OCI-LY3 (cell line): ENCODE measurements at regions not wholly inside any gene's neighbourhood (a gene's known extent, or its start where the extent isn't known, plus 50 kb on each side); places are given as distances from the start of the nearest gene placed in this dataset.

ENCODE experiments used
- H2AFZ ChIP-seq: fragments of 200-600, 300-600 bp; shearing (Covaris generic); 2 replicates; pipeline ENCODE4 v1.6.0; 2014; ENCODE audit warnings: antibody characterized with exemption, low read depth, low read length
- H3K27ac ChIP-seq: fragments of 200-600, 300-600 bp; sonication (generic); 2 replicates; pipeline ENCODE4 v1.5.1; 2014; ENCODE audit warnings: mild to moderate bottlenecking, low read length, moderate library complexity, mixed read lengths
- H3K27me3 ChIP-seq: fragments of 200-600, 300-600 bp; sonication (generic); 2 replicates; pipeline ENCODE4 v1.6.1; 2014; ENCODE audit warnings: low read depth, low read length, mixed read lengths
- H3K36me3 ChIP-seq: fragments of 200-600, 300-600 bp; sonication (generic); replicated peaks from 2 replicates; pipeline ENCODE3; 2014; ENCODE audit warnings: low read depth, low read length, mixed read lengths
- H3K4me1 ChIP-seq: fragments of 300-600, 200-600 bp; sonication (generic); 2 replicates; pipeline ENCODE4 v1.6.1; 2014; ENCODE audit warnings: low read length, mixed read lengths
- H3K4me2 ChIP-seq: fragments of 200-600, 300-600 bp; sonication (generic); 2 replicates; pipeline ENCODE4 v1.6.1; 2014; ENCODE audit warnings: low read length, mixed read lengths
- H3K4me3 ChIP-seq: fragments of 300-600, 200-600 bp; sonication (generic); 2 replicates; pipeline ENCODE4 v1.5.1; 2014; ENCODE audit warnings: antibody characterized with exemption, mild to moderate bottlenecking, low read length, moderate library complexity
- H3K79me2 ChIP-seq: fragments of 300-600, 200-600 bp; shearing (Covaris generic); 2 replicates; pipeline ENCODE4 v1.6.1; 2014; ENCODE audit warnings: mild to moderate bottlenecking, low read length, mixed read lengths
- H3K9ac ChIP-seq: fragments of 300-600, 200-600 bp; shearing (Covaris generic); 2 replicates; pipeline ENCODE4 v1.6.0; 2014; ENCODE audit warnings: mild to moderate bottlenecking, low read length, moderate library complexity
- H3K9me3 ChIP-seq: fragments of 200-600, 300-600 bp; shearing (Covaris generic); 2 replicates; pipeline ENCODE4 v1.6.1; 2014; ENCODE audit warnings: low read length, mixed read lengths; ENCODE audit not compliant: insufficient read depth
- H4K20me1 ChIP-seq: fragments of 200-600, 300-600 bp; sonication (generic); 2 replicates; pipeline ENCODE4 v1.6.1; 2016; ENCODE audit warnings: low read length, mixed read lengths; ENCODE audit not compliant: insufficient read depth
- EZH2phosphoT487 ChIP-seq: fragments of 200-600 bp; shearing (Covaris generic); IDR thresholded peaks from 2 replicates; pipeline ENCODE4 v1.6.1; 2018; ENCODE audit warnings: antibody characterized with exemption, mixed run types, low read depth
- TF ChIP-seq, protein P1 (sequence below): fragments of 200-600, 300-600 bp; sonication (generic); IDR thresholded peaks from 2 replicates; pipeline ENCODE4 v1.5.1; 2014; ENCODE audit warnings: antibody characterized with exemption, low read length, low read depth

GRCh38 chr7:16235147-16236114, 185.9 kb downstream of the CRPPA start:
- TF ChIP-seq, protein P1, sequence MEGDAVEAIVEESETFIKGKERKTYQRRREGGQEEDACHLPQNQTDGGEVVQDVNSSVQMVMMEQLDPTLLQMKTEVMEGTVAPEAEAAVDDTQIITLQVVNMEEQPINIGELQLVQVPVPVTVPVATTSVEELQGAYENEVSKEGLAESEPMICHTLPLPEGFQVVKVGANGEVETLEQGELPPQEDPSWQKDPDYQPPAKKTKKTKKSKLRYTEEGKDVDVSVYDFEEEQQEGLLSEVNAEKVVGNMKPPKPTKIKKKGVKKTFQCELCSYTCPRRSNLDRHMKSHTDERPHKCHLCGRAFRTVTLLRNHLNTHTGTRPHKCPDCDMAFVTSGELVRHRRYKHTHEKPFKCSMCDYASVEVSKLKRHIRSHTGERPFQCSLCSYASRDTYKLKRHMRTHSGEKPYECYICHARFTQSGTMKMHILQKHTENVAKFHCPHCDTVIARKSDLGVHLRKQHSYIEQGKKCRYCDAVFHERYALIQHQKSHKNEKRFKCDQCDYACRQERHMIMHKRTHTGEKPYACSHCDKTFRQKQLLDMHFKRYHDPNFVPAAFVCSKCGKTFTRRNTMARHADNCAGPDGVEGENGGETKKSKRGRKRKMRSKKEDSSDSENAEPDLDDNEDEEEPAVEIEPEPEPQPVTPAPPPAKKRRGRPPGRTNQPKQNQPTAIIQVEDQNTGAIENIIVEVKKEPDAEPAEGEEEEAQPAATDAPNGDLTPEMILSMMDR: no peak
- no peak for TF ChIP-seq EZH2phosphoT487
- no peaks in the 10 kb centered on the region for H3K4me1 ChIP-seq
- H3K36me3 ChIP-seq: no peaks in the 10 kb centered on the region
- no peak overlapping the region for H3K4me3 ChIP-seq
- H3K27ac ChIP-seq: no peak overlapping the region
- no peak overlapping the region for H2AFZ ChIP-seq
- H4K20me1 ChIP-seq: no peaks in the 10 kb centered on the region
- H3K27me3 ChIP-seq: no peaks in the 10 kb centered on the region
- no peaks in the 10 kb centered on the region for H3K9me3 ChIP-seq
- H3K4me2 ChIP-seq: no peak overlapping the region
- H3K9ac ChIP-seq: no peak overlapping the region
- no peaks in the 10 kb centered on the region for H3K79me2 ChIP-seq

DNA sequence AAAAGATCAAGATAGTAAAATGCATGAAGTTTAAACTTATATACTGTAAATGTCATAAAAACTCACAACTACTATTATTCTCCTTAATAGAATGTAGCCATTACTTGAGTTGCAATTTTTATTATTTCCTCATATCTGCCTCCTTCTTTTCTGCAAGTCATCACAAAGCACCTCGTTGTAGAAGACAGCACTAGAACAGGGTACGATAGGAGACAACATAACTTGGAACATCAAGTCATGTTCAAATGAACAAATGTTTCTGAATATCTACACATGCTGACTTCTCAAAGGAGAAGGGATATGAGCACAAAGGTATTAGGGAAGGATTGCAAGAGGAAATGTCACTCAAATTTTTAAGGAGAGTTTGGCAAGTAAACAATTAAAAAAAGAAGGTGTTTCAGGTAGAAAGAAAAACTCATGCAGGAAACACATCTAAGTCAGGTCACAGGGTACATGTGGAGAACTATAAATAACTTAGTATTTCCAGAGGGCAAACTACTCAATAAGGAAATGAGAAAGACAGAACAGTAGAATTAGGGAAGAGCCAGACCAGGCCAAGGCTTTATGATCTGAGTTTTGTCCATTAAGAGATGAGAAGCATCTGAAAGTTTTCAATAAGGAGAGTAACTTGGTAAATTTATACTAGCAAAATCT, 186.7 kb downstream of the CRPPA start:
- no peak overlapping the region for H3K4me2 ChIP-seq
- H3K27me3 ChIP-seq: no peaks in the 10 kb centered on the region
- no peaks in the 10 kb centered on the region for H4K20me1 ChIP-seq
- no peaks in the 10 kb centered on the region for H3K9me3 ChIP-seq
- no peaks in the 10 kb centered on the region for H3K4me1 ChIP-seq
- H3K9ac ChIP-seq: no peak overlapping the region
- H3K4me3 ChIP-seq: no peak overlapping the region
- no peak for TF ChIP-seq EZH2phosphoT487
- TF ChIP-seq, protein P1: no peak
- no peaks in the 10 kb centered on the region for H3K79me2 ChIP-seq
- no peaks in the 10 kb centered on the region for H3K36me3 ChIP-seq
- H3K27ac ChIP-seq: no peak overlapping the region
- H2AFZ ChIP-seq: no peak overlapping the region

DNA sequence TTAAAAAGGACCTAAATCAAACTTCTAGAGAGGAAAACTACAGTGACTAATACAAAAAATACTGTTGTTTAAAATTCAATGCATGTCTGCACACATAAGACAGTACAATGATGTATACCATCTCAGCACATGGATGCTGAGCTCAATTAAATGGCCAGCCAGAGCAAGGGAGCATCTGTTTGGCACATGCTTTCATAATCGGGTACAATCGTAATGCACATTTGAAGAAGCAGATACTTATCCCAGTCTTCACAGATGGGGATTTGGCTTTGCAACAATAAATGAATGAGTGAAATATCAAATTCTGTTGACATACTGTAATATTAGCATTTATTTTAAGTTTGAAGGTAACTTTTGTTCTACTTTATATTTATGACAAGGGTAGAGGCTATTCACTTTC, 187.8 kb downstream of the CRPPA start:
- Histone ChIP-seq H3K79me2 (no peaks in the 10 kb centered on the region), H3K4me2 (no peak overlapping the region), H3K9me3 (no peaks in the 10 kb centered on the region), H3K36me3 (no peaks in the 10 kb centered on the region), H3K9ac (no peak overlapping the region), H3K4me3 (no peak overlapping the region), H3K27ac (no peak overlapping the region), H2AFZ (no peak overlapping the region), H3K27me3 (no peaks in the 10 kb centered on the region), H4K20me1 (no peaks in the 10 kb centered on the region), H3K4me1 (no peaks in the 10 kb centered on the region)
- TF ChIP-seq EZH2phosphoT487: no peak
- TF ChIP-seq, protein P1: no peak

DNA sequence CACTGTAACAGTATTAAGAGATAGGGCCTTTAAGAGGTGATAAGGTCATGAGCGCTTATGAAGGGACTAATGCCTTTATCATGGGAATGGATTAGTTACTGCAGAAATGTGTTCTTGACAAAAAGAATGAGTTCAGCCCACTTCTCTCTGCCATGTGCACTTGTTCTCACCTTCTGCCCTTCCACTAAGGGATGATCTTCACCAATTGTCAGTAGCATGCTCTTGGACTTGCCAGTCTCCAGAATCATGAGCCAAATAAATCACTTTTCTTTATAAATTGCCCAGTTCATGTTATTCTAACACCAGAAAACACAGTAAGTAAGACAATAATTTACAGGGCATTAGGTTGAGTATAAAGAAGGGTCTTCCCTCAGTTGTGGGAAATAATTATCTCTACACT, 189.1 kb downstream of the CRPPA start:
- no peaks in the 10 kb centered on the region for H3K36me3 ChIP-seq
- H4K20me1 ChIP-seq: no peaks in the 10 kb centered on the region
- H3K4me1 ChIP-seq: no peaks in the 10 kb centered on the region
- H3K4me3 ChIP-seq: no peak overlapping the region
- no peak overlapping the region for H2AFZ ChIP-seq
- TF ChIP-seq, protein P1: no peak
- no peak for TF ChIP-seq EZH2phosphoT487
- H3K9ac ChIP-seq: no peak overlapping the region
- H3K4me2 ChIP-seq: no peak overlapping the region
- no peak overlapping the region for H3K27ac ChIP-seq
- H3K27me3 ChIP-seq: no peaks in the 10 kb centered on the region
- no peaks in the 10 kb centered on the region for H3K9me3 ChIP-seq
- H3K79me2 ChIP-seq: no peaks in the 10 kb centered on the region
